ENCODE measurements at regions not wholly inside any gene's neighbourhood (a gene's known extent, or its start where the extent isn't known, plus 50 kb on each side); places are given as distances from the start of the nearest gene placed in this dataset.

GRCh38 chr5:110852053-110852452 lies 113.2 kb downstream of the SLC25A46 start:
- Histone ChIP-seq H3K9ac (ENCODE audit: low read length) (no peak overlapping the region), H3K27ac (ENCODE audit: low read depth, low read length) (no peak overlapping the region), H3K27me3 (ENCODE audit: insufficient read depth, low read length) (no peaks in the 10 kb centered on the region), H2AFZ (ENCODE audit: low read depth, low read length) (no peak overlapping the region), H3K36me3 (ENCODE audit: insufficient read depth, low read length) (no peaks in the 10 kb centered on the region), H3K4me1 (ENCODE audit: insufficient read depth, low read length) (no peaks in the 10 kb centered on the region), H3K4me3 (ENCODE audit: insufficient read depth, low read depth, low read length) (no peak overlapping the region), H3K9me3 (ENCODE audit: insufficient read depth, low read depth, low read length) (no peaks in the 10 kb centered on the region), H3K4me2 (ENCODE audit: low read length) (no peak overlapping the region), H4K20me1 (ENCODE audit: insufficient read depth, low read length) (no peaks in the 10 kb centered on the region), H3K79me2 (ENCODE audit: insufficient read depth, low read length) (no peaks in the 10 kb centered on the region)
- TF ChIP-seq CTCF (IDR thresholded peaks at IDR 0.05; ENCODE audit: insufficient read depth, low read depth, low read length), result no peak
- TF ChIP-seq EZH2 (IDR thresholded peaks at IDR 0.05; ENCODE audit: insufficient read depth, low read length), result no peak
- no peaks in the 10 kb centered on the region for H3K27me3 Mint-ChIP-seq (ENCODE audit: low read depth, unreplicated experiment)
- no peak for DNase-seq (ENCODE audit: low read depth)
- H3K9me3 Mint-ChIP-seq (ENCODE audit: unreplicated experiment), result peaks cover 4% of the 10 kb centered on the region
- no peak for FAIRE-seq
- no peak overlapping the region for H3K4me3 Mint-ChIP-seq (ENCODE audit: unreplicated experiment)
- H3K4me1 Mint-ChIP-seq (ENCODE audit: low read depth, unreplicated experiment), result peaks cover 7% of the 10 kb centered on the region
- no peaks in the 10 kb centered on the region for H3K36me3 Mint-ChIP-seq (ENCODE audit: low read depth, unreplicated experiment)
- no peak overlapping the region for H3K27ac Mint-ChIP-seq (ENCODE audit: unreplicated experiment)

GRCh38 chr5:110852541-110852940 lies 113.7 kb downstream of the SLC25A46 start:
- H3K27ac Mint-ChIP-seq (ENCODE audit: unreplicated experiment), result no peak overlapping the region
- no peak overlapping the region for H3K4me3 Mint-ChIP-seq (ENCODE audit: unreplicated experiment)
- Histone ChIP-seq H3K4me1 (ENCODE audit: insufficient read depth, low read length) (no peaks in the 10 kb centered on the region), H2AFZ (ENCODE audit: low read depth, low read length) (no peak overlapping the region), H3K79me2 (ENCODE audit: insufficient read depth, low read length) (no peaks in the 10 kb centered on the region), H3K9ac (ENCODE audit: low read length) (no peak overlapping the region), H3K27me3 (ENCODE audit: insufficient read depth, low read length) (no peaks in the 10 kb centered on the region), H3K9me3 (ENCODE audit: insufficient read depth, low read depth, low read length) (no peaks in the 10 kb centered on the region), H3K4me2 (ENCODE audit: low read length) (no peak overlapping the region), H3K36me3 (ENCODE audit: insufficient read depth, low read length) (no peaks in the 10 kb centered on the region), H3K27ac (ENCODE audit: low read depth, low read length) (no peak overlapping the region), H3K4me3 (ENCODE audit: insufficient read depth, low read depth, low read length) (no peak overlapping the region), H4K20me1 (ENCODE audit: insufficient read depth, low read length) (no peaks in the 10 kb centered on the region)
- FAIRE-seq (no peak), DNase-seq (ENCODE audit: low read depth) (no peak)
- H3K9me3 Mint-ChIP-seq (ENCODE audit: unreplicated experiment), result peaks cover 4% of the 10 kb centered on the region
- TF ChIP-seq EZH2 (IDR thresholded peaks at IDR 0.05; ENCODE audit: insufficient read depth, low read length) (no peak), CTCF (IDR thresholded peaks at IDR 0.05; ENCODE audit: insufficient read depth, low read depth, low read length) (no peak)
- H3K36me3 Mint-ChIP-seq (ENCODE audit: low read depth, unreplicated experiment), result no peaks in the 10 kb centered on the region
- no peaks in the 10 kb centered on the region for H3K27me3 Mint-ChIP-seq (ENCODE audit: low read depth, unreplicated experiment)
- H3K4me1 Mint-ChIP-seq (ENCODE audit: low read depth, unreplicated experiment), result peaks cover 7% of the 10 kb centered on the region

- Histone ChIP-seq H3K9me3 (ENCODE audit: insufficient read depth, low read depth, low read length) (no peaks in the 10 kb centered on the region), H3K4me2 (ENCODE audit: low read length) (no peak overlapping the region), H2AFZ (ENCODE audit: low read depth, low read length) (no peak overlapping the region), H3K4me1 (ENCODE audit: insufficient read depth, low read length) (no peaks in the 10 kb centered on the region), H3K27me3 (ENCODE audit: insufficient read depth, low read length) (no peaks in the 10 kb centered on the region), H3K36me3 (ENCODE audit: insufficient read depth, low read length) (no peaks in the 10 kb centered on the region), H3K9ac (ENCODE audit: low read length) (no peak overlapping the region), H3K4me3 (ENCODE audit: insufficient read depth, low read depth, low read length) (no peak overlapping the region), H3K79me2 (ENCODE audit: insufficient read depth, low read length) (no peaks in the 10 kb centered on the region), H3K27ac (ENCODE audit: low read depth, low read length) (no peak overlapping the region), H4K20me1 (ENCODE audit: insufficient read depth, low read length) (no peaks in the 10 kb centered on the region)
- no peaks in the 10 kb centered on the region for H3K27me3 Mint-ChIP-seq (ENCODE audit: low read depth, unreplicated experiment)
- no peak for TF ChIP-seq CTCF (IDR thresholded peaks at IDR 0.05; ENCODE audit: insufficient read depth, low read depth, low read length)
- no peak for TF ChIP-seq EZH2 (IDR thresholded peaks at IDR 0.05; ENCODE audit: insufficient read depth, low read length)
- H3K27ac Mint-ChIP-seq (ENCODE audit: unreplicated experiment), result no peak overlapping the region
- FAIRE-seq, result peak; percentile 9
- H3K36me3 Mint-ChIP-seq (ENCODE audit: low read depth, unreplicated experiment), result no peaks in the 10 kb centered on the region
- peaks cover 7% of the 10 kb centered on the region for H3K4me1 Mint-ChIP-seq (ENCODE audit: low read depth, unreplicated experiment)
- DNase-seq (ENCODE audit: low read depth), result peak; percentile 36
- H3K9me3 Mint-ChIP-seq (ENCODE audit: unreplicated experiment), result peaks cover 4% of the 10 kb centered on the region
- no peak overlapping the region for H3K4me3 Mint-ChIP-seq (ENCODE audit: unreplicated experiment)
Measured at GRCh38 chr5:110853267-110853666, 114.5 kb downstream of the SLC25A46 start.

Measured in astrocyte (in vitro differentiated cells and primary cell).